GM06990 (cell line): ENCODE measurements at regions not wholly inside any gene's neighbourhood (a gene's known extent, or its start where the extent isn't known, plus 50 kb on each side); places are given as distances from the start of the nearest gene placed in this dataset.

Experiments
- DNase-seq: peaks from one replicate; pipeline ENCODE4 v3.0.0-alpha.2; 2011; ENCODE audit not compliant: insufficient read length; ENCODE audit errors: extremely low read depth
- H3K27me3 ChIP-seq: replicated peaks from 2 replicates; pipeline ENCODE4 v1.6.0; 2011; ENCODE audit warnings: low read length; ENCODE audit not compliant: control insufficient read depth, insufficient read depth
- H3K36me3 ChIP-seq: 2 replicates; pipeline ENCODE4 v1.5.1; 2011; ENCODE audit warnings: low read length; ENCODE audit not compliant: control insufficient read depth, insufficient read depth
- H3K4me3 ChIP-seq: replicated peaks from 2 replicates; pipeline ENCODE4 v1.5.1; 2011; ENCODE audit warnings: low read depth, mild to moderate bottlenecking, control low read depth, low read length
- TF ChIP-seq, protein P1 (sequence below): IDR thresholded peaks from 2 replicates; pipeline ENCODE4 v1.5.1; 2011; ENCODE audit warnings: low read length, control low read depth, mild to moderate bottlenecking, inconsistent platforms; ENCODE audit not compliant: insufficient read depth, poor library complexity, severe bottlenecking

DNA sequence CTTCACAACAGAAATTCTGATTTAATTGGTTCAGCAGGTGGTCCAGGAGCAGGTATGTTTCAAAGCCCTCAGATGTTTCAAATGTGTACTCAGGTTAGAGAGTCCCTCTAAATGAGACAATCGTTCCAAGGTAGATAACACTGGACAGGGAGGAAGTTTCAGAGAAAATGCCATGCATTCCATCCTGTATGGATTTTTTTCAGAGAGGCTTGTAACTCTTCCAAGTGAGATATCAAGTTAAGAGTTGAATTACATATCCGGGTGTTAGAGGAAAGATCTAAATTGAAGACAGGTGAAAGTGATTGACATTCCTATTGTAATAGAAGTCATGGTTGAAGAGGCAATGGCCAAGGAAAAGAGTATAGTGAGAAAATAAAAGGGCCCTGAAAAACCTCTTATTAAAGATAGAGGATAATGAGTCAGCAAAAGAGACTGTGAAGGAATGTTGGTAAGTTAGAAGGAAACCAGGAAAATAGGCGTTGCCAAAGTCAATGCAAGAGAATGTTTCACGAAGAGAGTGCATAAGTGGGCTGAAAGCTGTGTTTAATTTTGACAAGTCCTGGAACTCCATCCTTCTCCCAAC lies 105.8 kb downstream of the BMP4 start:
- H3K36me3 ChIP-seq, result no peaks in the 10 kb centered on the region
- H3K27me3 ChIP-seq, result peaks cover 1% of the 10 kb centered on the region; the same call in 1 of the 2 replicates
- DNase-seq, result no peak
- TF ChIP-seq, protein P1, sequence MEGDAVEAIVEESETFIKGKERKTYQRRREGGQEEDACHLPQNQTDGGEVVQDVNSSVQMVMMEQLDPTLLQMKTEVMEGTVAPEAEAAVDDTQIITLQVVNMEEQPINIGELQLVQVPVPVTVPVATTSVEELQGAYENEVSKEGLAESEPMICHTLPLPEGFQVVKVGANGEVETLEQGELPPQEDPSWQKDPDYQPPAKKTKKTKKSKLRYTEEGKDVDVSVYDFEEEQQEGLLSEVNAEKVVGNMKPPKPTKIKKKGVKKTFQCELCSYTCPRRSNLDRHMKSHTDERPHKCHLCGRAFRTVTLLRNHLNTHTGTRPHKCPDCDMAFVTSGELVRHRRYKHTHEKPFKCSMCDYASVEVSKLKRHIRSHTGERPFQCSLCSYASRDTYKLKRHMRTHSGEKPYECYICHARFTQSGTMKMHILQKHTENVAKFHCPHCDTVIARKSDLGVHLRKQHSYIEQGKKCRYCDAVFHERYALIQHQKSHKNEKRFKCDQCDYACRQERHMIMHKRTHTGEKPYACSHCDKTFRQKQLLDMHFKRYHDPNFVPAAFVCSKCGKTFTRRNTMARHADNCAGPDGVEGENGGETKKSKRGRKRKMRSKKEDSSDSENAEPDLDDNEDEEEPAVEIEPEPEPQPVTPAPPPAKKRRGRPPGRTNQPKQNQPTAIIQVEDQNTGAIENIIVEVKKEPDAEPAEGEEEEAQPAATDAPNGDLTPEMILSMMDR, result no peak
- H3K4me3 ChIP-seq, result no peak overlapping the region

DNA sequence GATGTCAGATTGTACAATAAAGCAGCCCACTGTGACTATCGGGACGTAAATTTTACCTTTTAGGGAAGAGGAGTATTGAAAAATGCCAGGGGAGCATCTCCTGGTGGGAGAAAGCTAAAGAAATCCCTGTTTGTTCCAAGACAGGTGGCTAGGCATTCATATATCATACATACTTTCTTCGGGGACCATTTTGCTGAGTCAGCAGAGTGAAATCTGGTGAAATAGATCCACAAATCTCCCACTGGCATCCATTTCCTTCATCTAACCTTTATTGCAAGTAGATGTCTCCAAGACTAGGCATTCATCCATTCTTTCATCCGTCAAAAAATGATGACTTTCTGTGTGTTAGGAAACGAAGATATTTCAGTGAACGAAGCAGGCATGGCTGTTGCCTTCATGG lies 107.1 kb downstream of the BMP4 start:
- Histone ChIP-seq H3K36me3 (no peaks in the 10 kb centered on the region), H3K4me3 (no peak overlapping the region), H3K27me3 (peaks cover 1% of the 10 kb centered on the region; the same call in 1 of the 2 replicates)
- no peak for DNase-seq
- TF ChIP-seq, protein P1, result no peak

DNA sequence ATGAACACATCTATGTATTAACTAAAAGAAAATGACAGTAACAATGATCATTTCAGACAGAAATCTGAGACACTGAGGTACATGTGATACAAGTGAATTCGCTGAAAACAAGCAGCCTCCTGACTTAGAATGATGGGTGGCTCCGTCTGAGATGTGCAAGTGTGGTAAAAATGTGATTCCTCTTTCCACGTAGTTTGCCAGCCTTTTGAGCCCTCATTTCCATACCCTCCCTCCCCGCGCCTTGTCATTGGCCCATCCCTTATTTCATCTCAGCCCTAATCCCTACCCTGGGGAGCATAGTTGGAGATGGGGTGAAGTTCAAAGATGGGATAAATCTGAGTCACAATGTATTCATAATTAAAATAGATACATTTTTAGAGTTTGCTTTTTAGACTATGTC lies 107.8 kb downstream of the BMP4 start:
- TF ChIP-seq, protein P1, result no peak
- Histone ChIP-seq H3K27me3 (peaks cover 1% of the 10 kb centered on the region; the same call in 1 of the 2 replicates), H3K36me3 (no peaks in the 10 kb centered on the region), H3K4me3 (no peak overlapping the region)
- no peak for DNase-seq

DNA sequence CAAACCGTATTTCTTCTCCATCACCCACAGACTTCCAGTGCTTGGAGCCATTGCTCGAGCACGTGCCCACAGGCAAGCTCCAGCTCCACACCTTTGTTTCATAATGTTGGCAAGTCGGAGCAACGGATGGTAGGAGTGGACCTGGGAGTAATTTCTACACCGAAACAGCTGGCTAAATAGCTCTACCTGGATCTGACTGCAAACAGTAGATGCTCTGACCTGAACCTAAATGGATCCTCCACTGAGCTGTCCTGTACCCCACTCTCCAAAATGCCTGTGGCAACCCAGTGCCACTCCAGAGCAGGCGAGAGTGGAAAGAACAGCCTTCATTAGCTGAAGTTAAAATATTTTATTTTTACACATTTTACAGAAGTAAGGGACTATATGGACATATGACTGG lies 108.7 kb downstream of the BMP4 start:
- peaks cover 1% of the 10 kb centered on the region; the same call in 1 of the 2 replicates for H3K27me3 ChIP-seq
- DNase-seq, result no peak
- TF ChIP-seq, protein P1, result no peak
- no peak overlapping the region for H3K4me3 ChIP-seq
- H3K36me3 ChIP-seq, result no peaks in the 10 kb centered on the region

DNA sequence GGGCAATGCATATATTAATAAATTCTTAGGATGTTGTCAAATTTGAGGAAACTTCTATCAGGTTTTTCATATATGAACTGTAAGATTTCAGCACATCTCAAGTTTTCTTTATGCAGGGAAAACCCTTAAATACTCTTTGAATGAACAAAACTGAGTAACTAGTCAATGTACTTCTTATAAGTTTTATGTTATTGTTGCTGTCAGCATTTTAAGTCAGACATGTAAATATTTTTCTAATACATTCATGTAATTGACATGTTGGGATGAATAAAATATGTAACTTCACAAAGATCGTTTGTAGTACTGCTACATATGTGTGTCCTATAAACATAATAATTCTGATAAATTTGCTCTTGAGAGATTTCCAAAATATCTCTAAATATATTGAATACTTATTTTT lies 109.6 kb downstream of the BMP4 start:
- Histone ChIP-seq H3K4me3 (no peak overlapping the region), H3K27me3 (peaks cover 1% of the 10 kb centered on the region; the same call in 1 of the 2 replicates), H3K36me3 (no peaks in the 10 kb centered on the region)
- TF ChIP-seq, protein P1, result no peak
- DNase-seq, result no peak
